Tibial nerve (tissue), 4 donors: ENCODE measurements at regions not wholly inside any gene's neighbourhood (a gene's known extent, or its start where the extent isn't known, plus 50 kb on each side); places are given as distances from the start of the nearest gene placed in this dataset.
A peak's percentile ranks its signal among the peaks of the same experiment; 100 is the strongest.

Source experiments
- DNase-seq, 2 donors: peaks; one replicate each; pipeline ENCODE4 v3.0.0-alpha.2; 2019; ENCODE audit warnings: low spot score in 2 of 2
- H3K27ac ChIP-seq, 4 donors: fragments of 200-600 bp; sonication (generic) in 3 of 4; one replicate each; pipeline ENCODE4 v1.5.1; 2017 to 2019; ENCODE audit warnings: mild to moderate bottlenecking in 1 of 4
- H3K27me3 ChIP-seq, 2 donors: fragments of 200-600 bp; sonication (generic) in 1 of 2; one replicate each; pipeline versions ENCODE4 v1.5.1 to v1.6.0; 2017 to 2019
- H3K36me3 ChIP-seq, 3 donors: fragments of 200-600 bp; sonication (generic); one replicate each; pipeline ENCODE4 v1.5.1; 2018 to 2019
- H3K4me1 ChIP-seq, 4 donors: fragments of 200-600 bp; sonication (generic) in 3 of 4; one replicate each; pipeline ENCODE4 v1.5.1; 2017 to 2019
- H3K4me3 ChIP-seq, 4 donors: fragments of 200-600 bp; sonication (generic) in 3 of 4; one replicate each; pipeline ENCODE4 v1.5.1; 2017 to 2019; ENCODE audit warnings: mild to moderate bottlenecking in 1 of 4, moderate library complexity in 1 of 4
- H3K9me3 ChIP-seq, 4 donors: fragments of 200-600 bp; sonication (generic) in 3 of 4; one replicate each; pipeline ENCODE4 v1.5.1; 2017 to 2019
- EP300 ChIP-seq, 2 donors: sonication (generic); formaldehyde crosslinking; IDR thresholded peaks; one replicate each; pipeline ENCODE4 v1.6.1; 2017; ENCODE audit warnings: antibody characterized with exemption in 2 of 2, mild to moderate bottlenecking in 1 of 2
- POLR2A ChIP-seq, 2 donors: fragments of 450-650 bp; IDR thresholded peaks; one replicate each; pipeline ENCODE4 v1.6.1; 2017; ENCODE audit warnings: antibody characterized with exemption in 2 of 2, mild to moderate bottlenecking in 2 of 2, moderate library complexity in 2 of 2
- WGBS, 2 donors: methylation state at CpG; one replicate each; pipeline ENCODE4 v1.1.5; 2018; 5-methylcytosine and 5-hydroxymethylcytosine counted together
- TF ChIP-seq, protein P1 (sequence below), 5 experiments: fragments of 200-600 bp in 3 of 5; fragments of 450-650 bp in 2 of 5; sonication (generic) in 3 of 5; IDR thresholded peaks; one replicate each; pipeline ENCODE4 v1.5.1; 2016 to 2019; ENCODE audit warnings: antibody characterized with exemption in 5 of 5, mild to moderate bottlenecking in 3 of 5, moderate library complexity in 2 of 5

DNA sequence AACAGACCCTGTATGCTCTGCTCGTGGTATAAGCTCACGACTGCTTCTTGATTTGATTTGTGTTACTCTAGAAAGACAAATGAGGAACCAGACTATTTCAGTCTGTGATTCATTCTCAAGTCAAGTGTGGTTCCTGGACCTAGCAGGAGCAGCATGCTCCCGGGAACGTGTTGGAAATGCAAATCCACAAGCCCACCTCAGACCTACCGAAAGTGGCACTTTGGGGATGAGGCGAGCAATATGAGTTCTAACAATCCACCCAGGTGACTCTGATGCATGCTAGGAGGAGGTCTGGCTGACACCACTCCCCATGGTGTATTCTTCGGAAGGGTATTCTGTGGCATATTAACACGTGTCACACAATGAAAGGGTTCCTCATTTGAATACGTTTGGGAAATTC lies 59.5 kb upstream of the TMX1 start:
- no peak for DNase-seq
- WGBS, 2 donors: 79% methylated on average over 9 of the region's 9 CpGs
- H3K9me3 ChIP-seq: peaks cover 0 to 4% (median 0%) of the 10 kb centered on the region in 4 donors
- no peak overlapping the region for H3K4me3 ChIP-seq
- no peak for TF ChIP-seq EP300 (IDR thresholded peaks at IDR 0.05)
- TF ChIP-seq POLR2A (IDR thresholded peaks at IDR 0.05): no peak
- TF ChIP-seq, protein P1, sequence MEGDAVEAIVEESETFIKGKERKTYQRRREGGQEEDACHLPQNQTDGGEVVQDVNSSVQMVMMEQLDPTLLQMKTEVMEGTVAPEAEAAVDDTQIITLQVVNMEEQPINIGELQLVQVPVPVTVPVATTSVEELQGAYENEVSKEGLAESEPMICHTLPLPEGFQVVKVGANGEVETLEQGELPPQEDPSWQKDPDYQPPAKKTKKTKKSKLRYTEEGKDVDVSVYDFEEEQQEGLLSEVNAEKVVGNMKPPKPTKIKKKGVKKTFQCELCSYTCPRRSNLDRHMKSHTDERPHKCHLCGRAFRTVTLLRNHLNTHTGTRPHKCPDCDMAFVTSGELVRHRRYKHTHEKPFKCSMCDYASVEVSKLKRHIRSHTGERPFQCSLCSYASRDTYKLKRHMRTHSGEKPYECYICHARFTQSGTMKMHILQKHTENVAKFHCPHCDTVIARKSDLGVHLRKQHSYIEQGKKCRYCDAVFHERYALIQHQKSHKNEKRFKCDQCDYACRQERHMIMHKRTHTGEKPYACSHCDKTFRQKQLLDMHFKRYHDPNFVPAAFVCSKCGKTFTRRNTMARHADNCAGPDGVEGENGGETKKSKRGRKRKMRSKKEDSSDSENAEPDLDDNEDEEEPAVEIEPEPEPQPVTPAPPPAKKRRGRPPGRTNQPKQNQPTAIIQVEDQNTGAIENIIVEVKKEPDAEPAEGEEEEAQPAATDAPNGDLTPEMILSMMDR (IDR thresholded peaks at IDR 0.05): no peak
- peaks cover 0 to 5% (median 0%) of the 10 kb centered on the region in 4 donors for H3K4me1 ChIP-seq
- no peaks in the 10 kb centered on the region for H3K27me3 ChIP-seq
- H3K27ac ChIP-seq: no peak overlapping the region
- H3K36me3 ChIP-seq: no peaks in the 10 kb centered on the region

DNA sequence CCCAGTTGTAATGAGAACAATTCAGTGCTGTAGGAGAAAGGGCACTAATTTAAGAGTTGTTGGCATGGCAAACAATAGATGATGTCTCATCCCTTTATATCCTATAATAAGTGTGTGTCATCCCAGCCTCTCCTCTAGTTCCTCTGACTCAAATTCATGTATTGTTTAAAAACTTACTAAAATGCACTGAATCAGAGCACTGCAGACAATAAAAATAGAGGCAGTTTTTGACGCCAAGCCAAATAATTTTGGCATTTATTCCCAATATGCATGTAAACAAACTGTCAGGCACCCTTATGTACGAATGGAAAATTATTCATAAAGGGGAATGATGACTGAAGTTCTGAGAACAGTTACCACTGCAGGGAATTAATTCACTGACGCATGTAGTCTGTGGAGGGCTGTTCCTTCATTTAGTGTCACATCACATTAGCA lies 57.9 kb upstream of the TMX1 start:
- no peaks in the 10 kb centered on the region for H3K36me3 ChIP-seq
- H3K27me3 ChIP-seq: no peaks in the 10 kb centered on the region
- TF ChIP-seq POLR2A (IDR thresholded peaks at IDR 0.05): no peak
- TF ChIP-seq EP300 (IDR thresholded peaks at IDR 0.05): no peak
- TF ChIP-seq, protein P1 (IDR thresholded peaks at IDR 0.05): no peak
- 20 to 45% methylated on average over 3 of the region's 3 CpGs for WGBS, 2 donors
- no peak for DNase-seq
- no peaks in the 10 kb centered on the region for H3K4me1 ChIP-seq
- peak overlapping the region in 1 of 4 donors; percentile 49 for H3K27ac ChIP-seq
- H3K9me3 ChIP-seq: peaks cover 0 to 4% (median 0%) of the 10 kb centered on the region in 4 donors
- no peak overlapping the region for H3K4me3 ChIP-seq

DNA sequence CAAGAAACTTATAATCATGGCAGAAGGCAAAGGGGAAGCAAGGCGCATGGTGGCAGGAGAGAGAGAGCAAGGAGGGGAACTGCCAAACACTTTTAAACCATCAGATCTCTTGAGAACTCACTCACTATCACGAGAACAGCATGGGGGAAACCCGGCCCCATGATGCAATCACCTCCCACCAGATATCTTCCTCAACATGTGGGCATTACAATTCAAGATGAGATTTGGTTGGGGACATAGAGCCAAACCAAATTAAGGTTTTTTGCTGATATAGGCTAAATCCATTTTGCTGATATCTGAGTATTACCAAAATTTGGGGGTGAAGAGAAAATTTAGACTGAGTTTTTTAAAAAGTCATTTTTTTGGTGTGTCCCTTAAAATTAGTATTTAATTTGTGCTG lies 54.9 kb upstream of the TMX1 start:
- 87 to 88% methylated on average over 3 of the region's 3 CpGs for WGBS, 2 donors
- no peak for DNase-seq
- peaks cover 0 to 8% (median 0%) of the 10 kb centered on the region in 4 donors for H3K4me1 ChIP-seq
- no peaks in the 10 kb centered on the region for H3K27me3 ChIP-seq
- no peaks in the 10 kb centered on the region for H3K36me3 ChIP-seq
- no peaks in the 10 kb centered on the region for H3K9me3 ChIP-seq
- no peak overlapping the region for H3K4me3 ChIP-seq
- H3K27ac ChIP-seq: no peak overlapping the region
- TF ChIP-seq EP300 (IDR thresholded peaks at IDR 0.05): no peak
- no peak for TF ChIP-seq POLR2A (IDR thresholded peaks at IDR 0.05)
- TF ChIP-seq, protein P1 (IDR thresholded peaks at IDR 0.05): no peak

- DNase-seq: no peak
- Histone ChIP-seq H3K27ac (no peak overlapping the region), H3K4me3 (no peak overlapping the region), H3K4me1 (peaks cover 0 to 8% (median 0%) of the 10 kb centered on the region in 4 donors), H3K9me3 (no peaks in the 10 kb centered on the region), H3K36me3 (no peaks in the 10 kb centered on the region), H3K27me3 (no peaks in the 10 kb centered on the region)
- 69 to 76% methylated on average over 1 of the region's 1 CpG for WGBS, 2 donors
- TF ChIP-seq EP300 (IDR thresholded peaks at IDR 0.05) (no peak), POLR2A (IDR thresholded peaks at IDR 0.05) (no peak)
- TF ChIP-seq, protein P1 (IDR thresholded peaks at IDR 0.05): no peak
Observed at GRCh38 chr14:51185754-51186153, 54.3 kb upstream of the TMX1 start.

DNA sequence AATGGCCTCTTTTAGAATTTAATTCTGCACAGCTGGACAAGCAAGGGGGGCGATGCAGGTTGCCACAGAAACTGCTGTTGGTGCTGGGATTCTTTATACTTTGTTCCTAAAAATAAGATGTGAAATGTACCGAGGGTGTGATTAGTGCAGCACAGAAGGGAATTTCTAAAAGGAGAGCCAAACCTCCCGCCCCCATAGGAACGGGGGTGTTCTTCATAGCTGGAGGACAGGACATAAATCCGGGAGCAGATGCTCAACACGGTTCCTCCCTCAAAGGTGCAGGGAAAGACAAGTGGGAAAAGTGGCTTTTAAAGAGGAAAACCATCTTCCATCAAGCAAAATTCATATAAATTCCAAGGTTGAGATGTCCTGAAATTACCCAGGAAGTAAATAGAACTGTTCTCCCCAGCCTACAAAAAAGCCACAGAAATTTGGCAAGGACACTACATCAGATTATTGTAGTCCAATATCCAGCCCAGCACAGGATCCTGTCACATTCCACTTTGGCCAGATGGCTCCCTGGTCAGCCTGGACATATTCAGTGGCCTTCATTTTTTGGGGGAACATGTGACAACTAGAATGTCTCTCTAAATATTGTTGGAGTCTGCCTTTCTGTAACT lies 51.4 kb upstream of the TMX1 start:
- no peak overlapping the region for H3K27ac ChIP-seq
- DNase-seq: no peak
- TF ChIP-seq POLR2A (IDR thresholded peaks at IDR 0.05): no peak
- TF ChIP-seq, protein P1 (IDR thresholded peaks at IDR 0.05): no peak
- no peak for TF ChIP-seq EP300 (IDR thresholded peaks at IDR 0.05)

More for the DNA sequence above, 51.4 kb upstream of the TMX1 start:
- no peak overlapping the region for H3K4me3 ChIP-seq
- H3K27me3 ChIP-seq: no peaks in the 10 kb centered on the region
- WGBS, 2 donors: 48 to 55% methylated on average over 6 of the region's 6 CpGs
- H3K9me3 ChIP-seq: no peaks in the 10 kb centered on the region
- peaks cover 0 to 8% (median 0%) of the 10 kb centered on the region in 4 donors for H3K4me1 ChIP-seq
- H3K36me3 ChIP-seq: no peaks in the 10 kb centered on the region
